ENCODE measurements at regions not wholly inside any gene's neighbourhood (a gene's known extent, or its start where the extent isn't known, plus 50 kb on each side); places are given as distances from the start of the nearest gene placed in this dataset.

DNA sequence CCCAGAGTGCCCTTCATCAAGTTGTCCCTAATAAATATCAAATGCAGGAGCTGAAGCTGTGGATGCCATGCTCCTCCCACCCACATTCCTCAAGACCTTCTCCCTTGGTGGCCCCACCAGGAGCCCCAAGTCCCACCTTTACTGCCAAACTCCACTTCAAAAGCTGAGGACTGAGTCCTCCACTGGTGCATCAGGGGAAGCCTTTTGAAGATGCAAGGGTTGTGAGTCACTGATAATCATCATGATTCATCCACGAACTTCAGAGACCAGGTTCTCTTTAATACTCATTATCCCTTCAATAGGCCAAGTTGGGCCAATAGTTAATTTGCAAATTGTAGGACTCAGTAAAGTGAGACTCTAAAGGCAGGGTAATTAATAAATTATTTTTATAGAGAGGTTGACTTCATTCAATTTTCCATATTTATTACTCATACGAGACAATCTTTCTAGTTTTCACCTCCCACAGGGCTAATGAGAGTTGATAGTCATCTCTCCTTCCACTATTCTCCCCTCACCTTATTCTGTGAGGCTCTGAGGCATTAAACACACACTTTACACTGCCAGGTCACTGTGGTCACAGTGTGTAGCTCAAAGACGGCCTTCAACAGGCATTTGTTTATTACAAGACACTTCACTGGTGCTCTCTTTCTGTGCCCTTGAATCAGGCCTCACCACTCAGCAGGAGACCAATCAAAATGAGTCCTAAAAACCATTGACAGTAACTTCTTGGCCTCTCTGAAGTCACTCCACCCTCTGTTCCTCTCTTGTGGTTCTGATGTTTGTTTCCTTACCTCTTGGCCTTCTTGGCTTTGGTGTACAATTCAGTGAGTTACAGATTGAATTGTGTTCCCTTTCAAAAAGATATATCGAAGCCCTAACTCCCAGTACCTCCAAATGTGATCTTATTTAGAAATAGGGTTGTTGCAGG is 99.9 kb downstream of the TRIB2 start:
- TF ChIP-seq, protein P1, sequence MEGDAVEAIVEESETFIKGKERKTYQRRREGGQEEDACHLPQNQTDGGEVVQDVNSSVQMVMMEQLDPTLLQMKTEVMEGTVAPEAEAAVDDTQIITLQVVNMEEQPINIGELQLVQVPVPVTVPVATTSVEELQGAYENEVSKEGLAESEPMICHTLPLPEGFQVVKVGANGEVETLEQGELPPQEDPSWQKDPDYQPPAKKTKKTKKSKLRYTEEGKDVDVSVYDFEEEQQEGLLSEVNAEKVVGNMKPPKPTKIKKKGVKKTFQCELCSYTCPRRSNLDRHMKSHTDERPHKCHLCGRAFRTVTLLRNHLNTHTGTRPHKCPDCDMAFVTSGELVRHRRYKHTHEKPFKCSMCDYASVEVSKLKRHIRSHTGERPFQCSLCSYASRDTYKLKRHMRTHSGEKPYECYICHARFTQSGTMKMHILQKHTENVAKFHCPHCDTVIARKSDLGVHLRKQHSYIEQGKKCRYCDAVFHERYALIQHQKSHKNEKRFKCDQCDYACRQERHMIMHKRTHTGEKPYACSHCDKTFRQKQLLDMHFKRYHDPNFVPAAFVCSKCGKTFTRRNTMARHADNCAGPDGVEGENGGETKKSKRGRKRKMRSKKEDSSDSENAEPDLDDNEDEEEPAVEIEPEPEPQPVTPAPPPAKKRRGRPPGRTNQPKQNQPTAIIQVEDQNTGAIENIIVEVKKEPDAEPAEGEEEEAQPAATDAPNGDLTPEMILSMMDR (IDR thresholded peaks at IDR 0.05), result no peak
- Histone ChIP-seq H3K4me1 (ENCODE audit: control insufficient read depth, insufficient read depth, low read length) (no peaks in the 10 kb centered on the region), H3K9me3 (ENCODE audit: control insufficient read depth, insufficient read depth, low read length) (no peaks in the 10 kb centered on the region), H3K27ac (ENCODE audit: low read length) (no peak overlapping the region), H3K27me3 (ENCODE audit: control insufficient read depth, insufficient read depth, low read length) (no peaks in the 10 kb centered on the region), H3K4me3 (ENCODE audit: low read length) (no peak overlapping the region), H3K36me3 (ENCODE audit: control insufficient read depth, insufficient read depth, low read length) (no peaks in the 10 kb centered on the region)
- no peaks in the 10 kb centered on the region for H3K9me3 Mint-ChIP-seq
- WGBS (ENCODE audit: insufficient coverage), result 71% methylated on average over 3 of the region's 4 CpGs
- no peak overlapping the region for H3K4me3 Mint-ChIP-seq
- ATAC-seq (no peak), DNase-seq (peak in 1 of 2 donors; percentile 13)
- no peak overlapping the region for H3K27ac Mint-ChIP-seq
- H3K36me3 Mint-ChIP-seq, result no peaks in the 10 kb centered on the region
- intact Hi-C loops (cut with micrococcal nuclease), result no loop called here
- peaks cover 0 to under 1% of the 10 kb centered on the region in 2 donors for H3K27me3 Mint-ChIP-seq (ENCODE audit: low read depth in 2 of 2)
- H3K4me1 Mint-ChIP-seq, result peaks cover 7 to 10% of the 10 kb centered on the region in 2 donors

DNA sequence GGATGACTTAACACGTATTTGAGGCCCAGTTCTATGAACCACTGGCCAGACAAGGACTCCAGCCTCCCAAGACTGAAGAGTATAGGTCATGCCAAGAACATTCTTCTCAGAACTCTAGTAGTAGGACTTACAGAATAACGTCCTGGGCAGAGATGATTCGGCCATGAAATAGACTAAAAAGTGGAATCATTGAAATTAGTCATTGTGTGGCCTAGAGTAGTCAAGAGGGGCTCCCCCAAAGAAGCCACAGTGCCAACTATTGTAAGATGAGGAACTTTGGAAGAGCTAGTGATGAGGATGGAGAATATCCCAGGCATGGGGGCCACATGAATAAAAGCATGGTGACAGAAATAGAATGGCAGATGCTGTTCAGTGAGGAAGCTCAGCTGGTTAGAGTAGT is 101.1 kb downstream of the TRIB2 start:
- no peak overlapping the region for H3K27ac Mint-ChIP-seq
- H3K4me1 ChIP-seq (ENCODE audit: control insufficient read depth, insufficient read depth, low read length), result no peaks in the 10 kb centered on the region
- DNase-seq (no peak), ATAC-seq (no peak)
- peaks cover 0 to 6% of the 10 kb centered on the region in 2 donors for H3K27me3 Mint-ChIP-seq (ENCODE audit: low read depth in 2 of 2)
- TF ChIP-seq, protein P1 (IDR thresholded peaks at IDR 0.05), result no peak
- H3K4me3 Mint-ChIP-seq, result no peak overlapping the region
- no peaks in the 10 kb centered on the region for H3K36me3 ChIP-seq (ENCODE audit: control insufficient read depth, insufficient read depth, low read length)
- H3K4me3 ChIP-seq (ENCODE audit: low read length), result no peak overlapping the region
- H3K27ac ChIP-seq (ENCODE audit: low read length), result no peak overlapping the region
- intact Hi-C loops (cut with micrococcal nuclease), result no loop called here
- peaks cover 10 to 13% of the 10 kb centered on the region in 2 donors for H3K4me1 Mint-ChIP-seq
- H3K27me3 ChIP-seq (ENCODE audit: control insufficient read depth, insufficient read depth, low read length), result no peaks in the 10 kb centered on the region
- no peaks in the 10 kb centered on the region for H3K36me3 Mint-ChIP-seq
- WGBS (ENCODE audit: insufficient coverage), result 83% methylated on average over 3 of the region's 3 CpGs
- H3K9me3 ChIP-seq (ENCODE audit: control insufficient read depth, insufficient read depth, low read length), result no peaks in the 10 kb centered on the region
- no peaks in the 10 kb centered on the region for H3K9me3 Mint-ChIP-seq

DNA sequence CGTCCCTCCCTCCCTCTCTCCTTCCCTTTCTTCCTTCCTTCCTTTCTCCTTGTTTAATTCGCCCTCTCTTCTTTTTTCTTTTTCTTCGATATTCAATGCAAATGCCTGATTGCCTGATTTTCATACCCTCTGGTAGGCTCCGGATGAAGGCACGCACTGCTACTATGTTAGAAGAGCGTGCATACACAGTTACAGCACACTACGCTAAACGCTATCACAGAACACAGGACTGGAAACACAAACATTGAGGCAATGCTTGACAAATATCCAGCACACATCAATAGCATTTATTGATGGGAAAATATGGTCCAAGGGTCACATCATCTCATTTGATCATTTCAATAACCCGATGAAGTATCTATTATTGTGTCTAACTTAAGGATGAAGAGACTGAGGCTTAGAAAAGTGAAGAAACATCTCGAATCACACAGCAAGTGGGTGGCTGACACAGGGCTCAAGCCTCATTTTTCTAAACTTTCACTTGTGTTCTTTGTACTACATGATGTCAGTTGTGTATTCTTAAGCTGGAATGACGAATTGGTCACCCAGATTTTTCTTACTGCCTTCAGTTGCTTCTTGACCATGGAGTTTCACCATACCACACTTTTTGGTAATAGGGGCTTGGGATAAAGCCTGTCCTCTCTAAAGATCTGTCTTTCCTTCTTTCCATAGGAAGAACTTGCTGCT is 101.8 kb downstream of the TRIB2 start:
- Histone ChIP-seq H3K4me3 (ENCODE audit: low read length) (no peak overlapping the region), H3K27me3 (ENCODE audit: control insufficient read depth, insufficient read depth, low read length) (no peaks in the 10 kb centered on the region), H3K9me3 (ENCODE audit: control insufficient read depth, insufficient read depth, low read length) (no peaks in the 10 kb centered on the region), H3K36me3 (ENCODE audit: control insufficient read depth, insufficient read depth, low read length) (no peaks in the 10 kb centered on the region), H3K4me1 (ENCODE audit: control insufficient read depth, insufficient read depth, low read length) (no peaks in the 10 kb centered on the region), H3K27ac (ENCODE audit: low read length) (no peak overlapping the region)
- no peaks in the 10 kb centered on the region for H3K36me3 Mint-ChIP-seq
- no peak overlapping the region for H3K4me3 Mint-ChIP-seq
- intact Hi-C loops (cut with micrococcal nuclease), result no loop called here
- TF ChIP-seq, protein P1 (IDR thresholded peaks at IDR 0.05), result no peak
- no peak for DNase-seq
- H3K4me1 Mint-ChIP-seq, result peaks cover 10 to 13% of the 10 kb centered on the region in 2 donors
- peaks cover 2 to 6% of the 10 kb centered on the region in 2 donors for H3K27me3 Mint-ChIP-seq (ENCODE audit: low read depth in 2 of 2)
- H3K9me3 Mint-ChIP-seq, result no peaks in the 10 kb centered on the region
- ATAC-seq, result no peak
- H3K27ac Mint-ChIP-seq, result no peak overlapping the region
- WGBS (ENCODE audit: insufficient coverage), result 94% methylated on average over 11 of the region's 11 CpGs

All from natural killer cell (primary cell).